HG03066 (cell line): ENCODE measurements at regions not wholly inside any gene's neighbourhood (a gene's known extent, or its start where the extent isn't known, plus 50 kb on each side); places are given as distances from the start of the nearest gene placed in this dataset.

Source experiments
- ATAC-seq: cut with Tn5 transposase; IDR thresholded peaks from one replicate; pipeline ENCODE4 v1.9.1; 2021; ENCODE audit warnings: low read depth; ENCODE audit not compliant: unreplicated experiment

DNA sequence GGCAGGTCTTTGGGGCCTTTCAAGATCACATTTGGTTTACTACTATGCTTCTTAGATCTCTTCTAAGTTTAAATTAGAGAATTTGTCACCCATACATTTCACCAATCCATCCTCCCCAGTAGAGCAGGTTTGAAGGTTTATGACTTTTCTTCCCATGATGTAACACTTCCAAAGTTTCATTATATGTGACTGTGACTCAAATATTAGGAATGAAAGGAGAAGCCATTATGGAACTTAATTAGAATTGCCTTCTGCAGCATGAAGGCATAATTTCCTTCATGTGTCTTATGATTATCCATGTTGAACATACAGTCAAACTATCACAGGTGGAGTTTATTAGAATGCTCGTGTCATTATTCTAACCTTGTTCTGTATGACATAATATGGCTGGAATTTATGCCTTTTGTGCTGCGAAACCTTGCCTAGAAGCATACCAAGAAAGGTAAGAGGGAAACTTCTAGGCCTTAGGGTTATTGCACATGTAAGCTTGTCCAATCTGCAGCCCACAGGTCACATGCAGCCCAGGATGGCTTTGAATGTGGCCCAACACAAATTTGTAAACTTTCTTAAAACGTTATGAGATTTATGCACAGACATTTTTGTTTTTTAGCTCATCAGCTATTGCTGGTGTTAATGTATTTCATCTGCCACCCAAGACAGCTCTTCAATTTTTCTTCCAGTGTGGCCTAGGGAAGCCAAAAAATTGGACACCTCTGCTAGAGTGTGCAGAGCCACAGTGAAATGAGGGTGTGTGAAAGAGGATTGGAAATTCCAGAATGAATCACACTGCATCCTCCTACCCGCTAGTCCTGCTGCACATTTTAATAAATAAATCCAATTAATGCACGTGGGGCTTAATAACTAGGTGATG lies 133.6 kb downstream of the TMEM26 start:
- no peak for ATAC-seq

DNA sequence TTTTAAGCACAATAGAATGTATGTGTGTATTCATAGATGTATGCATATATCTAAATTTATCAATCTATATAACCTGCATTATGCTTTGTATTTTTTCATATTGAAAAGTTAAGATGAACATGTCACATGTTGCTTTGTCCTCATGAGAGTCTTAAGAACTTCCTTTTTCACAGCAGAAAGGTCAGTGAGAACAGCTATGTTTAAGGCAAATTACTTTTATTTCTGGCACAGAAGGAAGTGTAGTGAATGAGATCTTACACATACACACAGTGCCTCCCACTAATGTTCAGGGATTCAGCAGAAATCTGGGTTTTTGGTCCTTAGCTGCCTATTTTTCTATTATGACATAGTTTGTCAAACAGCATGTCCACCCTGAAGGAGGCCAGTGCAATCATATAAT lies 134.8 kb downstream of the TMEM26 start:
- no peak for ATAC-seq

DNA sequence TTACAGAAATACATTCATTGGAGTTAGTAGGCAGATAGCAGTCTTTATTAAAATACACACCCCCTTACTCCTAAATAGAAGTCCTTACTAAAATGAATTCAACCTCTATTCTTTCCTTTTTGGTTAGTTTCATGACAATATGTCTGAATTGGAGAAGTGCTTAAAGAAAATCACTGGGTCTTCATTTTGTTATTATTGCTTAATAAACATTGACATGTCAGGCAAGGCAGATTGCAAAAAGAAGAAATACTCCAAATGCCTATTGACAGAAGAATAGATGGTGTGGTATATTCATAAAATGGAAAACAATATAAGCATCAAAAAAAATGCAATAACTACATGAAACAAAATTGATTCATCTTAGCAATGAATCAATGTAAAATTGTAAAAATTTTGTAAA lies 135.5 kb downstream of the TMEM26 start:
- no peak for ATAC-seq

DNA sequence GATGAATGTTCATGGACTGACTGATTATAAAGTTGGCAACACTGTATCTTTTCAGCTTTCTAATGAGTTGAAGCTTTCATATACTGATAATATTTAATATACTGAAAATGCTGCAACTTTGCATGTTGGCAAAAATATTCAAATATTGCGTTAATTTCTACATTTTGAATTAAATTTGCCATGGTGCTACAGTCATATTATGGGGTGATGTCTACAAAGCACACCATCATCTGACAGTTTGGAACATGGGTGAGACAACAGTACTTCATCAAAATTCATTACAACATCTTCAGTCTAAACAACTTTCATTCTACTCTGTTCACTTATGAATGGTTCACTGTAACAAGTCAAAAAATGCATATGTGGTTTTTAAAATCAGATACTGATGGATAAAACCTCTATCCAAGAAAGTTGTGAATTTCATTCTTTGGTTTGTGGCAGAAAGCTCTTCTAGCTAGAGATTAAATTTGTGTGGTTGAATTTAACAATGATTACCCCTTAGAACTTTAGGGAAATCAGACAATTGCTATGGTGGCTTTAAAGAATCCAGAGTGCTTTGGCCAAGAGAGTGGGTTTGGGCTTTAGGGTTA lies 136.4 kb downstream of the TMEM26 start:
- no peak for ATAC-seq

DNA sequence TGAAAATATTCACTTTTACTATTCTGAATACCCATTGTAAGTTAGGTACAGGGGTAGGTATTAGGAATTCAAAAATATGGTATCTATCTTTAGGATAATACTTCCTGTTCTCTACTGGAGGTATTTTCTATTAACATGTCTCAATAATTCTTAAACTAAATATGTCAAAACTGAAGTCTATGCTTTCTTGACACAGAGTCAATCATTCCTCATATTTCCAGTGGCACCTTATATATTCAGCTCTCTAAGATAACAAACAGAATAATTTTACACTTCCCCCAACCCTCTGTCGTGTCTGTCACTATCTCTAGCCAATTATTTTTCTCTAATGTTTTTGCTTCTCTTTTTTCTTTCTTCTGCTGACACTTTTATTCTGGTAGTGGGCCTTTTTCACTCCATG lies 138.9 kb downstream of the TMEM26 start:
- no peak for ATAC-seq

DNA sequence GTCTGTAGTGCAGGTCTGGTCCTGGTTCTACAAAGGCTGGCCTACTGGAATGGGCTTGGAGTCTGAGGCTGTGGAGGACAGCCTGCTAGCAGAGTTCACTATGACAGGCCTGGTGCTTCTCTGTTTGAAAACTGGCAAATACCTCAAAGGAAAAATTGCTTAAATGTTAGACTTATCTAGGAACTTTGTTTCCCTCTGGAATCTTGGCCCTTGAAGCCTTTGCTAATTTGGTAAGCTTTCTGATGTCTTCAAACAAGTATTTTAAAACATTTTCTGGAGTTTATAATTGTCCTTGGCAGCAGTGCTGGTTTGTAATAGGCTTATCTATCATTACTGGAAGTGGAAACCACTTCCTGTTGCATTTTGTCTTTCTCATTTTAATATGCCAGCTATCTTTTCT lies 139.7 kb downstream of the TMEM26 start:
- no peak for ATAC-seq

DNA sequence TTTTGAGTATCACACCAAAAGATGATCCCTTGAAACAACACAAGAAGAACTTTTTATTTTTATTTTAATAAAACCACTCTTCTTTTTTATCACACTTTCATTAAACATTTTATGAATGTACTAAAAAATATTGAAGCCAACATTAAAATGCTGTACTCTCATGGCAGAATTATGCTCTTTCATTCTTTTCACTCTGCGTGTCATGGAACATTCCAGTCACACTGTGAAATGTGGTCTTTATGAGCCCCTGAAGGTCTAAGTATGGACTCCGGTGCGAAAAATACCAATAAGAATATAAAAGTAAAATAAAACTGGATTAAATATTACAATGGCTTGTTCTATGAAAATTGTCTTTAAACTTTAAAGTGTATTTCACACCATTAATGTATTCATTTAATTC lies 148.4 kb downstream of the TMEM26 start:
- ATAC-seq: no peak

DNA sequence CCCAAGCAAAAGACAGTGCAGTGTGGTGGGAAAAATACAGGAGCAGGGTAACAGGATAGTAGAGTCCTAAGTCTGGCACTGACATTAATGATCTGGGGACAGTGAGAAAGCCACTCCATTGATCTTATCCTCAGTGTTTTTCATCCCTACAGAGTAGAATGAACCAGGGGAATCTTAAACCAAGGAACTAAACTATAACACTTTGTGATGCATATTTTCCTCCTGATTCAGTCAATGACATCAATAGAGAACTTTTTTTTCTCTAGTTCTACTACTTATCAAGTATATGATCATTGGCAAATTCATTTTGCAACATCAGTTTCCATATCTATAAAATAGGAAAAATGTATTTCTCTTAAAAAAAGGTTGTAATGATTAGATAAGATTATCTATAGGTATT lies 151.1 kb downstream of the TMEM26 start:
- no peak for ATAC-seq

DNA sequence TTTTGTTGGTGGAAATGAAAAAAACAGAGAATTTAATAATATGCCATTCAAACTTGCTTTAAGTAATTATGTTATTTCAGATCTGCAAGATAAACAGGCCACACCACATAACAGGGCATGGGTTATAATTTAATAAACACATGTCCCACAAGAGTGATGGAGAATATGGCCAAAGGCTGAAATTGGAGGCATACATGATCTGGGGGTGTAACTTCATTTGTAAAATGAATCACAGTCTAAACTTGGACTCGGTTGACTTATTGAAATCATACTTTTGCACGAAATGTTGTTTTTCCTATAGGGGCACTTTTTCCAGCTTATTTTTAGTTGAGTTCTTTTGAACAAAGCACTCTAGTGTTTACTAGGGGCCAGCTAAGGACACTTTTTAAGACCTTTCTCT lies 151.6 kb downstream of the TMEM26 start:
- no peak for ATAC-seq

DNA sequence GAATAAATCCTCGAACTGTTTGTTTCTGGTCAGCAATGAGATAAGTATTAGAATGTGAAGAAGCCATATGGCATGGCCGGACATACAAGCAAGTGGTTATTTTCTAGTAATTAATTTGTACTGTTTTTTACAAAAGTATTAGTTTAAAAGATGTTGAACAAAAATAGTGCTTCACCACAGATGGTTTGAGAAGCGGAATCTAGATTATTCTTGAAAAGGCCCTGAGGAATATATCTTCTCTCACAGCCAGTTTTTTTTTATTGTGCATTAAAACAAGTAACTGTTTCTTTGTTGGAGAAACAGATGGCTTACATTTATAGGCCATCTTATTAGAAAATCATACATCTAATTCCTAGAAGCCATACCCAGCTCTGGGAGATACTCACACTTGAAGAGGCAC lies 153.3 kb downstream of the TMEM26 start:
- ATAC-seq: no peak

DNA sequence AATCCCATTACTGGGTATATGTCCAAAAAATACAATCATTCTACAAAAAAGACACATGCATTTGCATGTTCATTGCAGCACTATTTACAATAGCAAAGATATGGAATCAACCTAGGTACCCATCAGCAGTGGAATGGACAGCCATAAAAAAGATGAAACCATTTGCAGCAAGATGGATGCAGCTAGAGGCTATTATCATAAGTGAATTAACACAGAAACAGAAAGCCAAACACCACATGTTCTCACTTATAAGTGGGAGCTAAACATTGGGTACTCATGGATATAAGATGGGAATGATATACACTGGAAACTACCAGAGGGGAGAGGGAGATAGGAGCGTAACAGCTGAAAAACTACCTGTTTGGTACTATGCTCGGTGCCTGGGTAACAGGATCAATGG lies 154.0 kb downstream of the TMEM26 start:
- ATAC-seq: no peak

DNA sequence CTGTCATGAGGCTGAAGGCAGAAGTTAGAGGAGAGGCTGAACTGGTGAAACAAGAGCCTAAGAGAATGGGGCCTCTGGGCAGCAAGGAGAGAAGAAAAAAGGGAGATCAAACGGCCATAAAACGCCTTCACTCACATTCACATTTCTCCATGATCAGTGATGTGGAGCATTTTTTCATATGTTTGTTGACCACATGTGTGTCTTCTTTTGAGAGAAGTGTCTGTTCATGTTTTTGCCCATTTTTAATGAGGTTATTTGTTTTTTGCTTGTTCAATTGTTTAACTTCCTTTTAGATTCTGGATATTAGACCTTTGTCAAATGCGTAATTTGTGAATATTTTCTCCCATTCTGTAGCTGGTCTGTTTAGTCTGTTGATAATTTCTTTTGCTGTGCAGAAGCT lies 155.0 kb downstream of the TMEM26 start:
- no peak for ATAC-seq

DNA sequence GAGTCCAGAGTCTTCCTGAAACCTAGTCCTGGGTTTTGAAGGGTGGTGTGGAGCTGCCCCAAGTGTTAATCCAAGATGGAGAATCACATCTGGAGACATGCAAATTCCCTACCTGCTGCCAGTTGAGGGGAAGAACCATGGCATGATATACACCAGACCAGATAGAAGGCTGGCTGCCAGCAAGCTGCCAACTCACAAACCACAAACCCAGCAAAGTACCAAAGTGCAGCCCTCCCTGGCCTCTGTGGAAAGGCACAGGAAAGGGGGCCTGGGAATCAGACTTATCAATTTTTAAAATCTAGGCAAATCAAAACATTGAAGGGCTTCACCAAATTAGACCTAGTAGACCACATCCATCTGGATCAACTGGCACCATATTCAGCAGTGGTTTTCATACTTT lies 157.0 kb downstream of the TMEM26 start:
- no peak for ATAC-seq

DNA sequence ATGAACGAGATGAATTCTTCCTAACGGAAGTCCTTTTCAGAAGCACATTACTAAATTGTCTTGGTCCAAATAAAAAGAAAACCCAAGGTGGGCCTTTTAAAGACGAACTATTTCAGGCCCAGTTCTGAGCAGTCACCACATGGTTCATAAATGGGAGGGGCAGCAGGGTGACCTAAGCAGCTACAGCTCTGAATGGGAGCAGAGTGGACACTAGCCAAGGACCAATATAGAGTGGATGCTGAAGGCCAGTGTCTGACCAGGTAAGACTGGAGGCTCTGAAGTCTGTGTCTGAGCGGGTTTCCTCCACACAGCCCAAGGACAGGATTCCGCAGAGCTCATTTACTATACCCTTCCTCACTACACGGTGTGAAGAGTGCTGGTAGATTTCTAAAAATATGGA lies 159.1 kb downstream of the TMEM26 start:
- ATAC-seq: no peak

DNA sequence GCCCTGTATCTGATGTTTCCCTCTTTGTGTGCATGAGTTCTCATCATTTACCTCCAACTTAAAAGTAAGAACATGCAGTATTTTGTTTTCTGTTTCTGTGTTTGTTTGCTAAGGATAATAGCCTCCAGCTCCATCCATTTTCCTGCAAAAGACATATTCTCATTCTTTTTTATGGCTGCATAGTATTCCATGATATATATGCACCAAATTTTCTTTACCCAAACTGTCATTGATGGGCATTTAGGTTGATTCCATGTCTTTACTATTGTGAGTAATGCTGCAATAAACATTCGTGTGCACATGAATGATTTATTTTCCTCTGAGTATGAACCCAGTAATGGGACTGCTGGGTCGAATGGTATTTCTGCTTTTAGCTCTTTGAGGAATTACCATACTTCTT lies 163.4 kb downstream of the TMEM26 start:
- no peak for ATAC-seq

DNA sequence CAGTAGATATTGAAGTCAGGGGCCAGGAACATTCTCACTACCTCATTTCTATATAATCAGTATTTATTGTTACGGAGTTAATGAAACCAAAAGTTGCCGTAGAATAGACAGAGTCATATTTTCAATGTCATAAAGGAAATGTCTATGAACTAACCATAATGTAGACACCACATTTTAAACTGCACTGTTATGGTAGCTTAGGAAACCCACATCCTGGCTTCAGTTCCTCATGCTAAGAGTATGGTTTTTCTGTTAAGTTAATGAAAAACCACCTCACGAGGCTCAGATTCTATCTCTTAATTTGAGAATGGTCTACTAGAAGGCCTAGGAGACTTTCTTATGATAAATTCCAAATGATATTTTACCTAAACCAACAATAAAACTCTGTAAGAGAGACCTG lies 166.5 kb downstream of the TMEM26 start:
- peak; percentile 99 for ATAC-seq

DNA sequence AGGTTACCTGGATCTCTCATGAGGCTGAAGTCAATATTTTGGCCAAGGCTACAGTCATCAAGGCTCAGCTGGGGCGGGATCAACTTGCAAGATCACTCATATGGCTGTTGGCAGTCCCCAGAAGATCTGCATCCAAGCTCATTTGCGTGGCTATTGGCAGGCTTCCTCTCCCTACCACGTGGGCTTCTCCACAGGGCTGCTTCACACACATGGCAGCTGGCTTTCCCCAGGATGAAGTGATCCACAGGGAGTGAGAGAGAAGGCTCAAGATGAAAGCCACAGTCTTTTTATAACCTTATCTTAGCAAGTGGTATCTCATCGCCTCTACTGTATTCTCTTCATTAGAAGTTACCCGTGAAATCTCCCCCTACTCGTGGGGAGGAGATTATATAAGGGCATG lies 167.4 kb downstream of the TMEM26 start:
- no peak for ATAC-seq

DNA sequence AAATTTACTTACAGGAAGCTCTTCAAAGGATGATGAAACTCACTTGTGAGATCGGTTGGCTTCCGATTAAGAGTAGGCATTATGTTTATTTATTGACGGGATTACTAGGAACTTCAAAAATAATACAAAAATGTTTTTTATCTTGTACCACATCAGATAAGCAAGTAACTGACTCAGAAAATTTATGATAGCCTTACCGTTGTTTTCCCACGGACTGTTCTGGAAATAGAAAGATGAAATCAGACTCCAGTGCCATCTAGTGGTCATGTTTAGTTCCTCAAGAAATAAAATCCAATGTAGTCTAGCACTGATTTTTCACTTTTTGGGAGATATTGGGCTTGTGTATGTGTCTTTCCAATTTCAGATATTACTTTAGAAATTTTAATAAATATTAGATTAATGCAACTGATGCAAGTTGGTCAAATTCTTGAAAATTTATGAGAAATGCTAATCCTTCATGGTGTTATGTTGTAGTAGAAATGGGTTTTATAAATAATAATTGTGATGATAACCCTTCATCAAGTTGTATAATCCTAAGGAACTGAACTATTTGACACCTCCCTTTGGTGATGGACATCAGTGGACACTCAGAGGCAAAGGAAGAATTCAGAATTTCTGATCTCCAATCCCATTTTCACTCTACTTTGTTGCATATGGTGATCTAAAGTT lies 168.8 kb downstream of the TMEM26 start:
- no peak for ATAC-seq

DNA sequence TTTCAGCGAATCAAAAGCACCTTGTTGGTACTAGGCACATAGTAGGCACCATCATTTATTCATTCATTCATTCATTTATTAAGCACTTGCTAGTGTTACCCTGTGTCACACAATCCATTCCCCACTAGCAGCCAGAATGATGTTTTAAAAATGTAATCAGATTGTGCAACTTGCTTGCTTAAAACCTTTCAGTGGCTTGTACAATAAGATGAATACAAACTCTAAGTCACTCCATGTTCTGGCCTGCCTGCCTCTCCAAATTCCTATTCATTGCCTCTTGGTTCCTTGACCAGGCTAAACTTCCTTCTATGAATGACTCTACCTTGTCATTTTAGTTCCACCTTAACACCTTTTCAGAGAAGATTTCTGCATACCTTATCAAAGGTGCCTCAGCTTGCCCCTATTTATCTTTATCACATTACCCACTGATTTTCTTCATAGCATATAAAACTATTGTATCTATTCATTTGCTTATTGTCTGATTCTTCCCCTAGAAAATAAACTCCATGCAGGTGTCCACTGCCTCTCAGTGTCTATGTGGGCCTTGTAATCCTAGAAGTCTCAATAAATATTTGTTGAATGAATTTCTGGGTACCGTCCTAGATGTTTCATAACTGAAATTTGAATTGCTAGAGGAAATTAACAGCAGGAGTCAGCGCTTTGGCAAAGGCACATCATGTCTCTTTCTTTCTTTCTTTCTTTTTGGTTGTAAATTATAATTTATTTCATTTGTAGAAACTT lies 169.5 kb downstream of the TMEM26 start:
- no peak for ATAC-seq

DNA sequence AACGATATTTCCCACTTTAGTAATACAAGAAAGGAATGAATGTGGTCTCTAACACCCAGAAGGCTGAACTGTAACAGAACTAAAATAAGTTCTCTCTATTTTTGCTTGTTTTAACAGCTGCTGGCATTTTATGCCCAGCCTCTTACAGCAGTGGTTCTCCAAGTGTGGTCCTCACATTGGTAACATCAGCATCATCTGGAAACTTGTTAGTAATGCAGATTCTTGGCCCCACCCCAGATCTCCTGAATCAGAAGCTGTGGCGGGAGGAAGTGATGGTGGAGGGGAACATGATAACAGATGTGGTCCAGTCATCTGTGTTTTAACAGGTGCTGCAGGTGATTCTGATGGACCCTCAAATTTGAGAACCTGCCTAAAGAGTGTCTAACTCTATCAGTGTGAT lies 170.1 kb downstream of the TMEM26 start:
- no peak for ATAC-seq

DNA sequence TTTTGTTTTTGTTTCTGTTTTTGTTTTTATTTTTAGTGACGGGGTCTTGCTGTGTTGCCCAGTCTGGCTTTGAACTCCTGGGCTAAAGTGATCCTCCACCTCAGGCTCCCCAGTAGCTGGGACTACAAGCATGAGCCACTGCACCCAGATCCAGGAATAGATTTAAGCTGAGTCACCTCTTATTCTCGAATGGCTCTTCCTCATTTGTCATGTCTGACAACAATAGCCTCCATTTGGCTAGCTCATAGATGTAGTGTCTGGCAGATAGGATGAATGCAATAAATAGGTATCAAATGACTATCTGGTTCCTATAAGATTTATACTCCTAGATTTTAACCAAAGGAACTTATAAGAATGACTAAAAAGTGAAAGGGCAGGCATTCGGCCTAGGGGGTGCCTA lies 172.9 kb downstream of the TMEM26 start:
- no peak for ATAC-seq
